ENCODE measurements at regions not wholly inside any gene's neighbourhood (a gene's known extent, or its start where the extent isn't known, plus 50 kb on each side); places are given as distances from the start of the nearest gene placed in this dataset.
"Not testable (repeated sequence)": the region's sequence is repeated elsewhere in the genome, so short reads cannot be mapped to it uniquely, and the experiment has no call there.

GRCh38 chr5:172546196-172546595 is 91.9 kb upstream of the SH3PXD2B start:
- FAIRE-seq: no peak

GRCh38 chr5:172545291-172545801 is 91.0 kb upstream of the SH3PXD2B start:
- FAIRE-seq: no peak

- no peak for FAIRE-seq
These were observed 90.2 kb upstream of the SH3PXD2B start for GRCh38 chr5:172544371-172545095.

- no peak for FAIRE-seq
These were observed 89.4 kb upstream of the SH3PXD2B start for GRCh38 chr5:172543484-172544298.

GRCh38 chr5:172542651-172543131 is 88.4 kb upstream of the SH3PXD2B start:
- FAIRE-seq: no peak

GRCh38 chr5:172541773-172542136 is 87.4 kb upstream of the SH3PXD2B start:
- FAIRE-seq: no peak

GRCh38 chr5:172541099-172541772 is 86.9 kb upstream of the SH3PXD2B start:
- no peak for FAIRE-seq

GRCh38 chr5:172540099-172540870 is 86.0 kb upstream of the SH3PXD2B start:
- FAIRE-seq: no peak

GRCh38 chr5:172535108-172535445 is 80.8 kb upstream of the SH3PXD2B start:
- FAIRE-seq: no peak

GRCh38 chr5:172534229-172535107 is 80.1 kb upstream of the SH3PXD2B start:
- no peak for FAIRE-seq

GRCh38 chr5:172533399-172534228 is 79.3 kb upstream of the SH3PXD2B start:
- no peak for FAIRE-seq

GRCh38 chr5:172533058-172533398 is 78.7 kb upstream of the SH3PXD2B start:
- FAIRE-seq: no peak

GRCh38 chr5:172532439-172532838 is 78.1 kb upstream of the SH3PXD2B start:
- FAIRE-seq: not testable (repeated sequence)

- FAIRE-seq: no peak
These were observed 77.3 kb upstream of the SH3PXD2B start for GRCh38 chr5:172531704-172532026.

GRCh38 chr5:172530878-172531703 is 76.8 kb upstream of the SH3PXD2B start:
- FAIRE-seq: no peak

- no peak for FAIRE-seq
These were observed 76.1 kb upstream of the SH3PXD2B start for GRCh38 chr5:172530406-172530805.

GRCh38 chr5:172529896-172530295 is 75.6 kb upstream of the SH3PXD2B start:
- no peak for FAIRE-seq

- FAIRE-seq: no peak
These were observed 74.1 kb upstream of the SH3PXD2B start for GRCh38 chr5:172528440-172528839.

- FAIRE-seq: no peak
These were observed 73.2 kb upstream of the SH3PXD2B start for GRCh38 chr5:172527559-172527958.

- no peak for FAIRE-seq
These were observed 71.7 kb upstream of the SH3PXD2B start for GRCh38 chr5:172525996-172526360.
